ENCODE measurements at regions not wholly inside any gene's neighbourhood (a gene's known extent, or its start where the extent isn't known, plus 50 kb on each side); places are given as distances from the start of the nearest gene placed in this dataset.

- WGBS (ENCODE audit: extremely low coverage, insufficient read length, low lambda C conversion rate): no CpG with 5 or more reads among the region's 4 CpGs
- Histone ChIP-seq H2BK15ac (ENCODE audit: low read depth, low read length) (no peak overlapping the region), H3K4me1 (ENCODE audit: insufficient read depth, low read length) (no peaks in the 10 kb centered on the region), H4K20me1 (ENCODE audit: control insufficient read depth, insufficient read depth, insufficient read length) (no peaks in the 10 kb centered on the region), H3K4ac (ENCODE audit: low read depth, low read length) (no peak overlapping the region), H3K27ac (ENCODE audit: insufficient read length, low read depth, low read length) (no peak overlapping the region), H3K27me3 (ENCODE audit: insufficient read depth, low read length) (no peaks in the 10 kb centered on the region), H3K23me2 (ENCODE audit: insufficient read length, low read depth, low read length, poor library complexity, severe bottlenecking) (no peaks in the 10 kb centered on the region), H3K14ac (ENCODE audit: insufficient read depth, low read length) (no peak overlapping the region), H3K23ac (ENCODE audit: insufficient read length, low read depth, low read length) (no peak overlapping the region), H2AK5ac (ENCODE audit: insufficient read length, low read length) (no peak overlapping the region), H3K4me2 (ENCODE audit: insufficient read depth, insufficient read length, low read length) (no peak overlapping the region), H3K79me1 (ENCODE audit: insufficient read depth, low read depth, low read length, poor library complexity, severe bottlenecking) (no peaks in the 10 kb centered on the region), H4K8ac (replicated peaks; ENCODE audit: insufficient read length, low read depth, low read length) (no peak overlapping the region), H3K79me2 (ENCODE audit: insufficient read depth, low read length) (no peaks in the 10 kb centered on the region), H2BK5ac (ENCODE audit: insufficient read length, low read length) (no peak overlapping the region), H2BK20ac (ENCODE audit: low read depth, low read length, poor library complexity, severe bottlenecking) (no peak overlapping the region), H4K5ac (ENCODE audit: insufficient read length, low read depth, low read length) (no peak overlapping the region), H3K18ac (ENCODE audit: insufficient read length, low read depth, low read length) (no peak overlapping the region), H2AFZ (ENCODE audit: low read length) (no peak overlapping the region), H3K9ac (ENCODE audit: extremely low read depth, insufficient read length, low read length) (no peak overlapping the region), H4K91ac (ENCODE audit: insufficient read length, low read depth, low read length) (no peak overlapping the region), H3K9me3 (ENCODE audit: control insufficient read depth, low read depth, low read length) (no peaks in the 10 kb centered on the region), H2BK120ac (ENCODE audit: low read depth, low read length, poor library complexity, severe bottlenecking) (no peak overlapping the region), H3K56ac (ENCODE audit: insufficient read length, low read depth, low read length) (no peak overlapping the region), H3T11ph (ENCODE audit: low read length) (no peak overlapping the region), H2BK12ac (ENCODE audit: insufficient read length, low read depth, low read length) (no peak overlapping the region)
- DNase-seq: no peak
- Mint-ChIP-seq H3K27ac (no peak overlapping the region; a peak in 1 of 7 replicates), H3K36me3 (ENCODE audit: insufficient read depth in 1 of 3, low read depth in 3 of 3) (peaks cover 0 to 15% (median 0%) of the 10 kb centered on the region in 3 experiments; a peak in 3 of 7 replicates), H3K4me1 (peaks cover 4 to 6% of the 10 kb centered on the region in 2 experiments; a peak in 1 of 4 replicates), H3K27me3 (ENCODE audit: low read depth) (peaks cover 12% of the 10 kb centered on the region), H3K9me3 (peaks cover 6 to 15% of the 10 kb centered on the region in 2 experiments), H3K4me3 (no peak overlapping the region)
- TF ChIP-seq CTCF (conservative IDR thresholded peaks at IDR 0.05): no peak
Observed at GRCh38 chr6:5930143-5930770, 76.5 kb downstream of the NRN1 start.
